Activated T-cell treated with anti-CD3 and anti-CD28 coated beads, Interleukin-2, amount 50 U/mL, for 48 hours (primary cell): ENCODE measurements at regions not wholly inside any gene's neighbourhood (a gene's known extent, or its start where the extent isn't known, plus 50 kb on each side); places are given as distances from the start of the nearest gene placed in this dataset.

Experiments
- DNase-seq, 2 experiments: peaks; one replicate each; pipeline ENCODE4 v3.0.0-alpha.2; 2020

DNA sequence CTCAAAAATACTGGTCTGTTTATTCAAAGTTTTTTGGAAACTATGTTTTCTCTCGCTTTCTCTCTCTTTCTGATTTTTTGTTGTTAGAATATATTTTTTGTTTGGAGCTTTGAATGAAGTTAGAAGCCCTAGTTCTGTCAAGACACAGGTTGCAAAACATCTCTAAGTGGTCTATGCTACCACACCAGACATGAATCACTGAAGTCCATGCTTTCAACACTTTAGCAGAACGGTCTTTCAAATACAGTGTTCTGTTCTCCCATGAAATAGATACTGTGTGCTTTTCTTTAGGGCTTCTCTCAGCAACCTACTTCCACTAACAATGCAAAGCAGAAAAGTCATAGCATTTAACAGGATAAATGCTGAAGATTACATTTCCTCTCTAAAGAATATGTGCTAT, 392.5 kb downstream of the TMEM167A start:
- no peak for DNase-seq

DNA sequence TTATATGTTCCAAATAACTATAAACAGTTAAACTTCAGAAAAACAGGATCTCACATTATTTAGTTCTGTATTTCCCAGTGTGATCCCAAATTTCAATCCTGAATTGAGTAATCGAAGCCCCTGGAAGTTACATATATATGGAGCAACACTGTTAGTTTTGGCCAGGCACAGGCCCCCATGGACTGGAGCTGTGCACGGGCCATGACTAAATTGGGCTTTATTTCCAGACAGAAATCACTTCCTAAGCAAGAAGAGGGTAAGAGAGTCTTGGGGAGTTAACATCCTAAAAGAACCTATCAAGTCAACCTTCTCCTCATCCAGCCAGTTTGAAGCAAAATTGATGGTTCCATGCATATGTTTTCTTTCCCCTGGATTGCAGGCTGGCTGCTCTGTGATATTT, 393.0 kb downstream of the TMEM167A start:
- no peak for DNase-seq

DNA sequence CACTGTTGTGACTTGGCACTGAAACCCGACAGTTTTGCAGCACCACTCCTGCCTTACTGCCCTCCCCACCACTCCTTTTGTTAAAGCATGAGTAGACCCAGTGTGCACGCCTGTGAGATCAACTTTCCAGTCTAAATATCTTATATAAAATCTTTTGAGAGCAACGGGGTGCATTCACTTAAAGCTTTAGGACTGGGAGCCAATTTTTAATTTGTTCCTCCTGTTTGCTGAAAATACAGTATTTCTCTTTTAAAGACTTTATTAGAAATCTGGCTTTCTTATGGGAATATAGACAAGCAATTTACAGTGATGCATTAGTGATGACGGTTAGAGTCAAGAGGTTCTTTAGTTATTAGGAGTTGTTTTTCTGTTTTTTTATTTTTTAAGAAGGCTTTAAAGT, 397.5 kb downstream of the TMEM167A start:
- no peak for DNase-seq

DNA sequence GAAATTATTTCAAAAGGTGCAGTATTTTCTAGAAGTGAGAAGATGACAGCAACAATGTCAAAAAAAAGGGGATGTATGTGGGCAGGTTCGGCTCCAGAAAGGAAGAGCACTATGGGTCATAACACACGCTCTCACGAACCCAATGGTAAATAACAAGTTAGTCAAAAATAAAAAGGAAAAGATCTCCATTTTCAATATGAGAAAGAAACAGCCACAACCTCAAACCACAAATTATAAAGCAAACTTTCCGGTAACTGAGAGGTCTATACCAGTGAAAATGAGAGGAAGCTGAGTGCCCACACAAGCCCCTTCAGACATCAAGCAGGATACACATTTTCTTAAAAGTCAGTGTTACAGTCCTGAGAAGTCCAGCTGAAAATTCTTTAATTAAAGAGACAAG, 398.5 kb upstream of the RPS23 start:
- DNase-seq: peak in 1 of 2 experiments; percentile 24

DNA sequence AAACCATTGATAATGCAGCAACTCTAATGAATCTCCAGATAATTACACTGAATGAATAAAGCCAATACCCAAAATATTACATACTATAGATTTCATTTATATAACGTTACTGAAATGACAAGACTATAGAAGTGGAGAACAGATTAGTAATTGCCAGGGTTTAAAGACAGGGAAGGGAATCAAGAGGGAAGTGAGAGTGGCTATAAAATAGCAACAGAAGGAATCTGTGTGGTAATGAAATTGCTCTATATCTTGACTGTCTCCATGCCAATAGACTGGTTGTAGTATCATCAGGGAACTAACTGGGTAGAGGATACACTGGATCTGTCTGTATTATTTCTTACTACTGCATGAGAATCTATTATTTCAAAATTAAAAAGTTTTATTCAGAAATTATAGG, 396.5 kb upstream of the RPS23 start:
- DNase-seq: no peak

DNA sequence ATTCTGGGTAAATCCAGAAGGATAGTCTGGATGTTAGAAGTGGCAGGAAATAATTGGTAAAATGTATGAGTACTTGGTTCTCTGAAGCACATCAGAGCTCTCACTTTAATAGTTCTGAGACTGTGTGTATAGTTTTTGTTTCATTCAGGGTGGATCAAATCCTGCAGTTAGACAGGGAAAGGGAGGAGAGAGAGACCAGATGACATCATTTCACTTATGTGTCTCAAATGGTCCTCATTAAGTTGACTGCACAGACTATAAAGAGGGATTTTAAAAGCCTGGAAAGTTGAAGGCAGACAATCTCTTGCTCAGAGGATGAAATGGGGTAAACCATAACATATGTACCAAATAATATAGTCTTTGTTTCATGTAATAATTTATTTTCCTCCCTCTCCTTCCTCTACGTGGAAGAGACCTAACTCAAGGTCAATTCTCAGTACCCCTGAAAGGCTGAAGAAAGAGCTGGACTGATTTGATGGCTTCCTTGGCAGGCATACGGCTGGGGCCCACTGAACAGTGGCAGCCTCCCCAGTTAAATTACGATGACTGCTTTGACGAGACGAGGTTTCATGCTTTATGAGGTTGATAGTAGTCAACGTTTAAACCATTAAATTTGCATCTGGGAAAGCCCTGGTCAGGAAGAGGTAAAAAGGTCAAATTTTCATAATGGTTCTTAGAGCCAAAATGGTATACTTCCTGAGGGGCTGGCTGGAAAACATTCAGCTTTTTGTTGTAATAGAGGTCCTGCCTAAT, 395.1 kb upstream of the RPS23 start:
- no peak for DNase-seq

DNA sequence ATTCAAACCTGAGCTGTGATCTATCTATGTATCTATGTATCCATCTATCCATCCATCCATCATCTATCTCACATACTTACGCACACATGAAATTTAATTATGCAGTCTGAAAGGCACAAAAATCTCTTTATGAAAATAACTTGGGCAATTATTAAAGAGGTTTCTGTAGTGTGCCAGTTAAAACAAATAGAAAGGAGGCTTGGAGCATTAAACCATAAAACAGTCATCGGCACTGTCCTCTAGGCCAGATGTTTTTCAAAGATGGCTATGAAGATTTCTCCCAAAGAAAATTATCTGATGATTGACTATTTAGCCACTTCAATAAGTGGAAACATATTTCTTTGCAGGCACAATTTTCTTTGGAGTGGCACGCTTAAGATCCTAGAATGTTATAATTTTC, 392.5 kb upstream of the RPS23 start:
- DNase-seq: no peak

DNA sequence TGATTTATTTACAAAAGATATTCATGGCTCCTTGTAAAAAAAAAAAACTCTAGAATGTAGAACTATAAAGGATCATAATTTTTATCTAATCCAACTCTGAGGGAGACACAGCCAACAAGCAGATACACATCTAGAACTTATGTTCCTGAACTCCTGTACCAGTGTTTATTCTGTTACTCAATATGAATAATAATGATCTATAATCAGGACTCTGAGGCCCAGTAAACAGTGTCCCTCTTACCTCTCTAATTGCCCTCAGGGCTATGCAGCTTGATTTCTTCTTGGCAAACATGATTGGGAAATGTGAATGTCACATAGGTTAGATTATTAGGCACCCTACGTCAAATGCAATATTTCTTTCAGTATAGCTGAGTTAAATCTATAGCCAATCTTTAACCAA, 391.6 kb upstream of the RPS23 start:
- no peak for DNase-seq

DNA sequence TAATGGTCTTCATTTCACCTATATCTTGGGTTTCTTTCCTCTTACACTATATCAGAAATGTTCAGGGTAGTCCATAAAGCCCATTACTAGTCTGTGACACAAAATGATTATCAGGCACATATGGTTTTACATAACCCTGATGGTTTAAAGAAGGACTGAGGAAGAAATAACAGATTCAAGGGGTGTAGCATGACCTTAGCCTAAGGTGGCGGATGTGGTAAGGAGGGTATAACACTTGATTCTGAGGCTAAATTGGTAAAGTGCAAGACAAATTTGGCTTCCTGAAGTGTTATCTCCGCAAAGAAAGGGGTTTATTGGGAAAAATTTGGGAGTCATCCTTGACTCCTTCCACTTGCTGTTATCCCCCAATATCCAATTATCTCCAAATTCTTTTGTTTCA, 388.2 kb upstream of the RPS23 start:
- no peak for DNase-seq

DNA sequence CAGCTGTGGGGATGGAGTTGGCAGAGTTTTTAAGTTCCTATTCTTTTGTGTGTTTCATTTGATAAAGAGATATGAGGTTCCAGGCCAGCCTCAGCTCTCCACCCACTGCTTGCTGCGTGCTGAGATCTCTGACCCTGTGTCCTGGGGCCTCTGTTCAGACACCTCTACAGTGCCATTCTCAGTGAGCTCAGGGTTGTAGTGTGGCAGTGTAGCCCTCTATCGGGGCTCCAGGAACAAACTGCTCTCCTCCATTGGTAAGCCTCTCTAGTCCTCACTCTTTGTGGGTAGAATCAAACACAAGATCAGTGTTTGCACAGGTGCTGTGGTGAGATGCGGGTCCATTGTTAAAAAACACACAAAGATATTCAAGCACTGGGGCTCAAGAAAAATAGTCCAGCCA, 386.6 kb upstream of the RPS23 start:
- DNase-seq: no peak

DNA sequence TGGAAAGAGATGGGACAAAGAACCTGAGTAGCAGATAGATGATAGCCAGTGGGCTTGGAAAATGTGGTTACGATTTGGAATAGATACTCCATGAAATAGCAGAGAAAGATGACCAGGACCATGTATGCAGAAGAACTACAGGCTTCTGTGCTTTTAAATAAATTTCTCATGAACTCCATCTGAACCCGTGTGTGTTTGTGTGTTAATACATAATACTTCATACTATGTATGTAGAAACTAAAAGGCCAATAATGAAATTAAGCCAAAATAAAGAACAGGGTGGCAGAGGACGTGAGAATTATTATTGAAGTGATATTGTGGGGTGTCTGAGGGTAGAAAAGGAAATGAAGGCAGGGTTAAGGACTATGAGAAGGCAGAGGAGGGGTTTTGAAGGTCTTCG, 385.1 kb upstream of the RPS23 start:
- no peak for DNase-seq

DNA sequence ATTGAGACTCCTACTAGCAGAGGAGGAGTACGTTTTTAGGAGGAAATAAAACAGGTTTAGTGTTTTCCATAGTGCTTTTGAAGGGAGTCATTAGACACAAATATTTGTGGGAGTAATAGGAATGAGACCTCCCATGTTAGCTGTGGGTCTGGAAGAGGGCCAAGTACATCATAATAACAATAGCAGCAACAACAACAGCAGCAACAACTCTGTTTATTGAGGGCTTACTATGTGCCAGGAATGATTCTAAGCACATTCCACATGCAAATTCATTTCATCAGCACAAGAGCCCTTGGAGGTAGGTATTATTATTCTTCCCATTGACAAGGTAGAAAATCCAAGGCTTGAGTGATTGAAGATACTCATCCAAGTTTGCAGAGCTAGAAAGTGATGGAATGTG, 384.2 kb upstream of the RPS23 start:
- no peak for DNase-seq

DNA sequence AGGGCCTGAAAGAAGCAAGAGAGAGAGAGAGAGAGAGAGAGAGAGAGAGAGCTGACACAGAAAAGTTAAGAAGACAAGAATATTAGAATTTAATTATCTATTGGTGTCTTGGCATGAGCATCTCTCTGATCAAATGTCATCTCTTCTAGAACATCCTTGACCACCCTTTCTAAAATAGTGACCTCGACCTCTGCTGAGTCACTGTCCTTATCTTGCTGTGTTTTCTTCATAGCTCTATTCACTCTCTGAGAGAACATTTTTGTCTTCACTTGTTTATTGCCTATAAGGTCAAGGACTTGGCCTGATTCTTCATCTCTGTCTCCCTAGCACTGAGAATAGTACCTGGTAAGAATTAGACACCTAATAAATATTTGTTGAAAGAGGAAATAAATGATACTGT, 383.8 kb upstream of the RPS23 start:
- no peak for DNase-seq

DNA sequence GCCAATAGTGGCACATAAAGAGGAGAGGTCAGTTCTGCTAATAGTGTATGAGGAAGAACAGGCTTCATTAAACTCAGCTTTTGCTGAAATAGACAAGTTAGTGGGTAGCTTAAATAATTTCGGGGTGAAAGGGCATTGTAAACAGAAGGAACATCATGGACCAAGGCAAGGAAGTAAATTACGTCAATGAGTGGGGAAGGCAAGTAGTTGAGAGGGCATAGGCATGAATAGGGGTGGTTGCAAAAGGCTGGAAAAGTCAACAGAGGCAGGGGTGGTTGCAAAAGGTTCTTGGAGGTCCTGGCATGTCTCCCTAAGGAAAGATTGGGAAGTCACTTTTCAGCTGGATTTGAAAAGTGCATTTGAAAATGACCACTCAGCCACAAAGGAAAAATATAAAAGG, 383.3 kb upstream of the RPS23 start:
- no peak for DNase-seq

DNA sequence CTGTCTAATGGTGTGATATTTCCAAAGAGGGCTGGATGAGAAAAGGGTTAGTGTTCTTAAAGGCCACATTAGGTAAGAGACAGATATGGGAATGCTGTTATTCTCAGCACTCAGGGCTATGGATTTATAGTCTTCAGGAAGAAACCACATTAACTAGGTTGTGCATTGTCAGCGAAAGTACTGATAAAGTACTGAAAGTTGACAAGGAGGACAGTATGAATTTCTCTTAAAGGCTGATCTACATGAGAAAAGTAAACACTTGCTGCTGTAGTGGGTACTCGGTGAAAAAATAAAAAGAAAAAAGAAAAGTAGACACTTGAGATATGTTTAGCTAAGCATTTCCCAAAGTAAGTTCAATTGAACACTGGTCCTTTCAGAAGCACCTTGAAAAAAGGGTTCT, 381.0 kb upstream of the RPS23 start:
- DNase-seq: no peak

DNA sequence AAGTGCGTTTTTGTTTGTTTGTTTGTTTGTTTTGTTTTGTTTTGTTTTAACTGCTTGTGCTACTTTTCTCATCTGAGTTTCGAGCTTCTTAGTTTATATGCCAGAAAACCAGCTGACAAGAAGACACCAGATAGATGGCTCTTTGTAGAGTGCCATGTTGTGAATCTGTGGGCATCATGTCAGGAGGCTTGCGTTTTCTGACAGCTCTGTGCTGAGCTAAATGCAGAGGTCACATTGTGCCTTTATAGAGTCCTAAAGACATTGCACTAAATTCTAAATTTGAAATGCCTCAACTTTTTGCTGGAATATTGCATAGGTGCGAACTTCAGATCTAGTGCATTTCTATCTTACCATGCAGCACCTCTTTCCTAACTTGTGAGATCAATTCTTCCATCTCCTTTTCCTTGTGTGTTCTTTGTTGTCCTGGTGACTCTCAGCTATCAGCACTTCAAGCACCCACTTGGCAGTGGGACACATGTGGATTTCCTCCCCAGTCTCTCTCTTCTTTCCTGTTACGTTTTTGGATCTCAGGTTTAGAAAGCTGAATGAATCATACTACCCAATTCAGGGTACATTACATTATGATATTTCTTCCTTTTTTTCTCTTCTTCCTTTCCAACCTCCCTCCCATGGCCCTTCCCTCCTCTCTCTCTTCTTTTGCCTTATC, 379.0 kb upstream of the RPS23 start:
- no peak for DNase-seq

DNA sequence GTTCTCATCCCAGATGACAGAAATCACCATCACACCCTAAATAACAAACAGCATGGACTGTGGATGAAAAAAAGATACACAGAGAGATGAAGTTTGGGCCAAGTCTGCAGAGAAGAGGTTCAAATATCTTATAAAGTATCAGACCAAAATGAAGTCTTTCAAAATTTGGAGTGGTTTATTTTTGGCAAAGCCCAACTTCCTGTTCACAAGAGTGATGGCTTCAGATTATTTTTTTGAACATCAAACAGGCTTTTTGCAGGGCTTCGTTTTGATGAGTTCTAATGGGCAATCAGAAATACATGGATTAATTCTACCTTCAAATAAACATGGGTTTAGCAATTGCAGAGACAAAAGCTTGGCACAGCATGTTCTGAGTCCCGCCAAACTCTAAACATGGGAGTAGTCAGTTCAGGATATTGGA, 378.2 kb upstream of the RPS23 start:
- no peak for DNase-seq

DNA sequence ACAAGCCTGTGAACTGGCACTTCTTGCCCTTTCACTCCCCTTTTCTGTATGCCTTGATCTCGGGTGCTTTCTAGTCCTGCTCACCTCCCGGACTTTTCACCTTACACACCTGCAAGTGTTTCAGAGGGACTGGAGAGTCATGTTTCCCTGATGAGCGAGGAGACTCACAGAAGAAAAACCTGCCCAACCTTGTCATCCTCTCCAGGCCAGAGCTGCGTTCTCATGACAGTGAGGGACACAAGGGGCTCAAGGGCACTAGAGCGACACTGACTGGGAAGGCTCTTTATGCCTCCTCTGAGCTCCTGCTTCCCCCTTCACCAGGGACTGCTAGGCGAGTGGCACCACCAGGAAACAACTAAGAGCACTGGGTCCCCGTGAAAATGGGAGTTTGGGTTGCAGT, 376.9 kb upstream of the RPS23 start:
- no peak for DNase-seq

DNA sequence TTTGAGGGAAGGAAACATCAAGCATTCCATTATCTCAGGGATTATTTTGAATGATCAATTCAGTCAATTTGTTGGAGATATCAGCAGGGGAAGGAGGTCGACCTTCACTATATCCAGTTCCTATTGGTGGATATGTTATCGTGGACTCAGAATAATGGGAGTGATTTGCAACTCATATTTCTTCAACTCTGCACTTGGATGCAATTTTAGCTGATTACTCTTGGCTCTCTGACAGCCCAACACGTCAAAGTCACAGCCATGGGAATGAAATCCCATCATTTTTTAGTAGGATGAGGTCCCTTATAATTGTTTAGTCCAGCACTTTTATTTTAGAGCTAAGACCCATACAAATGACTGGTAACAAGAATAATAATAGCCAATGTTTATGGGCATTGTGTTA, 371.8 kb upstream of the RPS23 start:
- DNase-seq: no peak

DNA sequence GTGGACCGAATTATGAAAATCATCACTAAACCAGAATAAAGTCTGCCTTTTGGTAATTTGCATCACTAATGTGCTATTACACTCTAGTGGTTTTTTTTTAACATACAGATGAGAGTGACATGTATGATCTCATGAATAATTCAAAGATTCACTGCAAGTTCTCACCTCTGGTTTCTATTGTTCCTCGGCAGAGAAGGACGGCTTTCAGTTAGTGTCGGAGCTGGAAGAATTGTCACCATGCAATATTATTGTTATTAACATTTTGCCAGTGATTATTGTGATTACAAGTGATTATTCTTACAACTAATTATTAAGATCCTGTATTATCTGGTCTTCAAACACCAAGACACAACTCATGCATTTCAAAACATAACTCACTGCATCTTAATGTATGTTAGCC, 366.6 kb upstream of the RPS23 start:
- no peak for DNase-seq

DNA sequence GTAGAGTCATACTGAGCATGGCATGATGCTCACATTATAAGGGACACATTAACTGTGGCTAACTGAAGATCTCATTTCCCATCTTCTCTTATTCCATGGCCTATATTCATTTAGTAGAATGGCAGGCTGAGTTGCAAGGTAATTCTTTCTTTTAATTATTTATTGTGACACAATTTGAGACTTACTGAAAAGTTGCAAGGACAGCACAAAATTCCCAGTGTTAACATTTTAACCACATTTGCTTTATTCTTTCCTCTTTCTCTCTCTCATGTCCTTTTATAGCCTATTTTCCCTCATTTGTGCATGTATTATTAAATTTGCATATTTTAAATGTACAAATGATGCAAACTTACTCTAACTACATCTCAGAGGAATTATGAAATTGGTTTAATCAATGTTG, 366.1 kb upstream of the RPS23 start:
- no peak for DNase-seq

DNA sequence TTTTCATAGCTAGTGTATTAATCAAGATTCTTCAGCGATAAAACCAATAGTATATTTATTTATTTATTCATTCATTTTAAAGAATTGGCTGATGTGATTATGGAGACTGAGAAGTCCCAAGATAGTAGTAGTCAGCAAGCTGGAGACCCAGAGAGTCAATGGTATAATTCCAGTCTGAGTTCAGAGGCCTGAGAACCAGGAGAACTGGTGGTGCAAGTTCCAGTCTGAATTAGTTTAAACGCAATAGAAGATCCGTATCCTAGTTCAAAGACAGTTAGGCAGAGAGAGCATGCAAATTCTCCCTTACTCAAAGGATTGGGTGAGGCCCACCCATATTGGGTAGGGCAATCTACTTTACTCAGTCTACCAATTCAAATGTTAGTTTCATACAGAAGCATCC, 364.2 kb upstream of the RPS23 start:
- no peak for DNase-seq

DNA sequence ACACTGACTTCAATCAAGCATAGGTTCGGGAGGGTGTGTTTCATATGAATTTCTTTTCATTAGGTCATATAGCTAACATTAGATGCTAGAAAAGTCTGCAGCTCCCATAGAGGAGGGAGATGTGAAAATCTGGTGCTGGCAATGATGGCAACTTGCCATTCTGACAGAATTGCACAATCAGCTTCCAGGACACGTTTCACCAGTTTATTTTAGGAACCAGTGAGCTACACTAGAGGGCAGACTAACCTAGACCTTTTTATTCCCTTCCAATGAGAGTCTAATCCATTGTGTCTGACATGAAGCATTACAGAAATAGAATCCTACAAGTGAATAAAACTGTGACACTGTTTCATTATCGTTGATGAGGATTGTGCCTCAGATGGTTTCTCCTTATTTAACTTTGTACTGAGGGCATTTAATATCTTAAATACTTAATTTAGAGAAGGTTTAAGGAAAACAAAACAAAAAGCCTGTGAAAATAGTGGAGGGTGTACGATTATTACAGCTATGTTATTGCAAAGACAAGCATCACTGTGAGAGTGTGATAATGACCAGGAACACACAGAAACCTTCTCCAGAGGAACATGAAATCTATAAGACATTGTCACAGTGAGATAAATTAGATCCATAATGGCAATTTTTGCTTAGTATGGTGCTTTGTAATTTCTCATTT, 363.3 kb upstream of the RPS23 start:
- DNase-seq: no peak

DNA sequence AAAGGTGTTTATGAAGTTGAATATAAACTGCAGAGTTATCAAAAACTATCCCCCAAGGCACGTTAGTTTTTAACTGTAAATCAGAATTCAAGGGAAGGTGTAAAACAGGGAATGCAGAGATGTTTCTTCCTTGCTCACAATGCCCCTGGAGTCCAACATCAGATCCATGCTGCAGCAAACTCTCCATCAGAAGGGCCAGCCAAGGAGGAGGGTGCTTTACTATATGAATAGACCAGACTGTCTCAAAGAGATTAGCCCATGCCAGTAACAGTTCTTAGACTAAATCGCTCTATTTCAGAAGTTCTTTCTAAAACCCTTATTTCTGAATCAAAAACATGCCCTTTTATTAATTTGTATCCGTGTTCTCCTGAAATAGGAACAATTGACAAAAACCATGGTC, 362.8 kb upstream of the RPS23 start:
- DNase-seq: no peak
